HCT116 (cell line): ENCODE measurements at regions not wholly inside any gene's neighbourhood (a gene's known extent, or its start where the extent isn't known, plus 50 kb on each side); places are given as distances from the start of the nearest gene placed in this dataset.

Experiments used
- ATAC-seq: fragments of 200-7000 bp; cut with Tn5 transposase; 2 replicates; pipeline ENCODE4 v1.9.1; 2020; ENCODE audit warnings: mild to moderate bottlenecking, moderate library complexity
- BruUV-seq: library from RNA; stranded (reverse); fragments of 400-500 nt; replicated peaks from 2 replicates; lab custom pipeline; 2021; lab: Mats Ljungman, UMichigan
- CTCF ChIA-PET: fragments of 300-600 bp; sonication (Branson Sonifier 250); formaldehyde crosslinking; loops from one replicate; lab custom pipeline; 2021; ENCODE audit warnings: antibody characterized with exemption; lab: Charles Lee
- POLR2A ChIA-PET: fragments of 300-600, 350-600 bp; sonication (Branson Sonifier 250); formaldehyde crosslinking; loops from one replicate; lab custom pipeline; 2021; ENCODE audit warnings: antibody characterized with exemption; lab: Charles Lee
- RAD21 ChIA-PET, 2 experiments: fragments of 300-600 bp; sonication (Branson Sonifier 250); formaldehyde crosslinking; loops; one replicate each; lab custom pipeline; 2023; ENCODE audit warnings: low total read pairs in 2 of 2; ENCODE audit not compliant: uncharacterized antibody in 2 of 2, unreplicated experiment in 2 of 2, low non-redundant PET in 1 of 2; lab: Charles Lee
- DNase-seq: peaks from one replicate; pipeline ENCODE4 v3.0.0-alpha.2; 2010; ENCODE audit warnings: low read depth, low spot score
- H2AFZ ChIP-seq: fragments of 200-600 bp; shearing (Covaris generic), sonication (generic); 2 replicates; pipeline ENCODE4 v1.6.1; 2017; ENCODE audit warnings: low read depth, mixed run types, mixed read lengths, antibody characterized with exemption, low read length; ENCODE audit not compliant: poor library complexity, severe bottlenecking
- H3K27ac ChIP-seq: 2 replicates; pipeline ENCODE4 v1.5.1; 2012; ENCODE audit warnings: low read depth, low read length
- H3K27me3 ChIP-seq: fragments of 200-600 bp; sonication (generic); 2 replicates; pipeline ENCODE4 v1.6.1; 2016; ENCODE audit warnings: mixed run types, low read length, mixed read lengths; ENCODE audit not compliant: insufficient read depth
- H3K36me3 ChIP-seq, 2 experiments: fragments of 200-500 bp in 1 of 2; fragments of 200-600 bp in 1 of 2; sonication (Bioruptor generic) in 1 of 2; sonication (generic) in 1 of 2; 2 replicates each; pipeline versions ENCODE4 v1.5.1 to v1.6.1; 2014 to 2016; ENCODE audit warnings: low read length in 2 of 2, inconsistent platforms in 1 of 2, mixed read lengths in 1 of 2, mixed run types in 1 of 2; ENCODE audit not compliant: insufficient read depth in 2 of 2, control insufficient read depth in 1 of 2
- H3K4me1 ChIP-seq, 2 experiments: fragments of 200-600 bp in 1 of 2; sonication (generic) in 1 of 2; 2 replicates each; pipeline versions ENCODE4 v1.5.1 to v1.6.1; 2012 to 2017; ENCODE audit warnings: low read length in 2 of 2, inconsistent platforms in 1 of 2, mild to moderate bottlenecking in 1 of 2, mixed read lengths in 1 of 2, mixed run types in 1 of 2, moderate library complexity in 1 of 2; ENCODE audit not compliant: insufficient read depth in 2 of 2, control insufficient read depth in 1 of 2
- H3K4me2 ChIP-seq: fragments of 200-600 bp; sonication (generic); 2 replicates; pipeline ENCODE4 v1.6.1; 2017; ENCODE audit warnings: mixed run types, low read length, mixed read lengths
- H3K4me3 ChIP-seq, 2 experiments: fragments of 200-600 bp in 1 of 2; sonication (generic) in 1 of 2; replicated peaks in 1 of 2; 2 replicates each; pipeline ENCODE4 v1.5.1; 2011 to 2016; ENCODE audit warnings: low read length in 2 of 2, control low read depth in 1 of 2, low read depth in 1 of 2, mild to moderate bottlenecking in 1 of 2, mixed read lengths in 1 of 2, mixed run types in 1 of 2
- H3K79me2 ChIP-seq: fragments of 200-600 bp; sonication (generic); 2 replicates; pipeline ENCODE4 v1.6.1; 2017; ENCODE audit warnings: mild to moderate bottlenecking, mixed run types, low read length, moderate library complexity, mixed read lengths; ENCODE audit not compliant: insufficient read depth
- H3K9ac ChIP-seq: fragments of 200-600 bp; sonication (generic); 2 replicates; pipeline ENCODE4 v1.6.1; 2016; ENCODE audit warnings: low read length, mixed read lengths
- H3K9me2 ChIP-seq: fragments of 200-600 bp; sonication (generic), shearing (Covaris generic); 2 replicates; pipeline ENCODE4 v1.6.1; 2017; ENCODE audit warnings: mixed run types, mild to moderate bottlenecking, moderate library complexity; ENCODE audit not compliant: insufficient read depth
- H3K9me3 ChIP-seq, 2 experiments: fragments of 200-500 bp in 1 of 2; fragments of 200-600 bp in 1 of 2; sonication (Bioruptor generic) in 1 of 2; sonication (generic) in 1 of 2; 2 replicates each; pipeline ENCODE4 v1.6.1; 2014 to 2017; ENCODE audit warnings: low read length in 2 of 2, mixed read lengths in 2 of 2, inconsistent platforms in 1 of 2, low read depth in 1 of 2, mild to moderate bottlenecking in 1 of 2, mixed run types in 1 of 2, moderate library complexity in 1 of 2; ENCODE audit not compliant: control insufficient read depth in 1 of 2, insufficient read depth in 1 of 2
- H4K20me1 ChIP-seq: fragments of 200-600 bp; sonication (generic), shearing (Covaris generic); 2 replicates; pipeline ENCODE4 v1.6.1; 2017; ENCODE audit warnings: mixed run types, mild to moderate bottlenecking, moderate library complexity; ENCODE audit not compliant: insufficient read depth
- ATF3 ChIP-seq: IDR thresholded peaks from 2 replicates; pipeline ENCODE4 v1.6.1; 2012
- CEBPB ChIP-seq: IDR thresholded peaks from 2 replicates; pipeline ENCODE4 v1.6.1; 2012; ENCODE audit warnings: low read depth
- CTCF ChIP-seq, 3 experiments: fragments of 200-600 bp in 1 of 3; sonication (generic) in 1 of 3; IDR thresholded peaks in 2 of 3; conservative IDR thresholded peaks in 1 of 3; 2 replicates each; pipeline ENCODE4 v1.5.1; 2012 to 2017; ENCODE audit warnings: low read depth in 2 of 3, low read length in 2 of 3, antibody characterized with exemption in 1 of 3, borderline replicate concordance in 1 of 3, control low read depth in 1 of 3, mild to moderate bottlenecking in 1 of 3, mixed read lengths in 1 of 3, mixed run types in 1 of 3, moderate library complexity in 1 of 3; ENCODE audit not compliant: insufficient read depth in 1 of 3
- EGR1 ChIP-seq: IDR thresholded peaks from 2 replicates; pipeline ENCODE4 v1.6.1; 2012; ENCODE audit warnings: low read depth
- ELF1 ChIP-seq: IDR thresholded peaks from 2 replicates; pipeline ENCODE4 v1.6.1; 2012; ENCODE audit warnings: low read depth, borderline replicate concordance
- EZH2phosphoT487 ChIP-seq: fragments of 200-600 bp; IDR thresholded peaks from 2 replicates; pipeline ENCODE4 v1.6.1; 2018; ENCODE audit warnings: antibody characterized with exemption, borderline replicate concordance
- FOSL1 ChIP-seq: IDR thresholded peaks from 2 replicates; pipeline ENCODE4 v1.6.1; 2012; ENCODE audit warnings: low read depth
- POLR2A ChIP-seq: IDR thresholded peaks from 2 replicates; pipeline ENCODE4 v1.7.0; 2011; ENCODE audit warnings: borderline replicate concordance; ENCODE audit not compliant: insufficient read depth, insufficient read length; ENCODE audit errors: extremely low read depth
- RAD21 ChIP-seq: IDR thresholded peaks from 2 replicates; pipeline ENCODE4 v1.6.1; 2012; ENCODE audit warnings: low read depth, mild to moderate bottlenecking
- SIN3A ChIP-seq: IDR thresholded peaks from 2 replicates; pipeline ENCODE4 v1.6.1; 2012; ENCODE audit warnings: low read depth
- SRF ChIP-seq: IDR thresholded peaks from 2 replicates; pipeline ENCODE4 v1.6.1; 2012; ENCODE audit warnings: low read depth
- TCF7L2 ChIP-seq: IDR thresholded peaks from 2 replicates; pipeline ENCODE4 v1.7.0; 2011; ENCODE audit warnings: borderline replicate concordance, inconsistent platforms; ENCODE audit not compliant: insufficient read depth, insufficient read length; ENCODE audit errors: extremely low read depth
- ZBTB33 ChIP-seq: IDR thresholded peaks from 2 replicates; pipeline ENCODE4 v1.6.1; 2011; ENCODE audit warnings: mild to moderate bottlenecking, low read length, moderate library complexity; ENCODE audit not compliant: insufficient replicate concordance; ENCODE audit errors: extremely low read depth
- ZFX ChIP-seq: fragments of 450-650 bp; IDR thresholded peaks from 2 replicates; pipeline ENCODE4 v1.6.1; 2017
- intact Hi-C: fragments of 100-400 bp; cut with micrococcal nuclease; formaldehyde crosslinking; loops from 2 replicates; pipeline ENCODE4 v1.10.0; 2022

GRCh38 chr16:80046261-80046660 is 445.7 kb upstream of the MAF start:
- H3K9ac ChIP-seq: no peak overlapping the region
- no peaks in the 10 kb centered on the region for H3K27me3 ChIP-seq
- H3K9me3 ChIP-seq: peaks cover 57 to 58% of the 10 kb centered on the region in 2 experiments; a peak in 3 of 4 replicates
- no peak overlapping the region for H2AFZ ChIP-seq
- CTCF ChIA-PET: no interaction called here
- no peaks in the 10 kb centered on the region for H3K36me3 ChIP-seq
- POLR2A ChIA-PET: no interaction called here
- H3K4me2 ChIP-seq: no peak overlapping the region
- no peaks in the 10 kb centered on the region for H3K79me2 ChIP-seq
- RAD21 ChIA-PET: no interaction called here
- no peaks in the 10 kb centered on the region for H3K4me1 ChIP-seq
- no peaks in the 10 kb centered on the region for H4K20me1 ChIP-seq
- no peak overlapping the region for H3K27ac ChIP-seq
- H3K4me3 ChIP-seq: no peak overlapping the region
- ATAC-seq (no peak), DNase-seq (no peak)
- intact Hi-C loops: no loop called here
- BruUV-seq: no TSS peak
- TF ChIP-seq CTCF (IDR thresholded peaks at IDR 0.05 in 2 of 3, conservative IDR thresholded peaks at IDR 0.05 in 1 of 3; ENCODE audit: borderline replicate concordance in 1 of 3, insufficient read depth in 1 of 3, low read depth in 2 of 3, low read length in 2 of 3): no peak
- no peak for TF ChIP-seq CEBPB
- no peak for TF ChIP-seq RAD21
- TF ChIP-seq TCF7L2: no peak
- TF ChIP-seq SIN3A: no peak
- H3K9me2 ChIP-seq: no peaks in the 10 kb centered on the region

GRCh38 chr16:80045861-80046260 is 445.3 kb upstream of the MAF start:
- intact Hi-C loops: no loop called here
- no peaks in the 10 kb centered on the region for H3K9me2 ChIP-seq
- H3K27me3 ChIP-seq: no peaks in the 10 kb centered on the region
- H3K9ac ChIP-seq: no peak overlapping the region
- H3K27ac ChIP-seq: no peak overlapping the region
- no peaks in the 10 kb centered on the region for H3K4me1 ChIP-seq
- ATAC-seq: no peak
- H3K4me2 ChIP-seq: no peak overlapping the region
- ChIA-PET RAD21 (no interaction called here), POLR2A (no interaction called here), CTCF (no interaction called here)
- no peak for TF ChIP-seq FOSL1
- TF ChIP-seq ZBTB33: no peak
- no peak for TF ChIP-seq ZFX
- TF ChIP-seq EZH2phosphoT487: no peak
- TF ChIP-seq ATF3: no peak
- TF ChIP-seq ELF1: no peak
- no peak for TF ChIP-seq TCF7L2
- no peak for TF ChIP-seq POLR2A
- TF ChIP-seq EGR1: no peak
- TF ChIP-seq SRF: no peak
- BruUV-seq: no TSS peak
- no peak overlapping the region for H2AFZ ChIP-seq
- no peaks in the 10 kb centered on the region for H3K36me3 ChIP-seq
- H4K20me1 ChIP-seq: no peaks in the 10 kb centered on the region
- H3K4me3 ChIP-seq: no peak overlapping the region
- no peak for DNase-seq
- peaks cover 54 to 56% of the 10 kb centered on the region in 2 experiments; a peak in 3 of 4 replicates for H3K9me3 ChIP-seq
- no peaks in the 10 kb centered on the region for H3K79me2 ChIP-seq
